PFSK-1 (cell line): ENCODE measurements at regions not wholly inside any gene's neighbourhood (a gene's known extent, or its start where the extent isn't known, plus 50 kb on each side); places are given as distances from the start of the nearest gene placed in this dataset.
A peak's percentile ranks its signal among the peaks of the same experiment; 100 is the strongest.

Experiments used
- FOXP2 ChIP-seq: optimal IDR thresholded peaks from 2 replicates; pipeline ENCODE3; 2011; ENCODE audit warnings: borderline replicate concordance, control low read depth, inconsistent platforms; ENCODE audit not compliant: insufficient read depth; ENCODE audit errors: extremely low read length, extremely low read depth
- POLR2AphosphoS5 ChIP-seq: IDR thresholded peaks from 2 replicates; pipeline ENCODE4 v1.6.1; 2012; ENCODE audit warnings: low read depth, mild to moderate bottlenecking, control low read depth, low read length, moderate library complexity
- SIN3A ChIP-seq: IDR thresholded peaks from 2 replicates; pipeline ENCODE4 v1.6.1; 2012; ENCODE audit warnings: mild to moderate bottlenecking, low read length, moderate library complexity, borderline replicate concordance; ENCODE audit not compliant: insufficient read depth
- TAF1 ChIP-seq: IDR thresholded peaks from 2 replicates; pipeline ENCODE4 v1.6.1; 2012; ENCODE audit warnings: low read length, control low read depth, borderline replicate concordance; ENCODE audit not compliant: insufficient read depth
- TF ChIP-seq, protein P1 (sequence below), 2 experiments: IDR thresholded peaks; 2 replicates each; pipeline versions ENCODE4 v1.6.1 to v1.8.0; 2011 to 2012; ENCODE audit warnings: low read depth in 2 of 2, low read length in 2 of 2, control low read depth in 1 of 2, inconsistent platforms in 1 of 2, mild to moderate bottlenecking in 1 of 2, moderate library complexity in 1 of 2; ENCODE audit not compliant: insufficient read depth in 1 of 2

DNA sequence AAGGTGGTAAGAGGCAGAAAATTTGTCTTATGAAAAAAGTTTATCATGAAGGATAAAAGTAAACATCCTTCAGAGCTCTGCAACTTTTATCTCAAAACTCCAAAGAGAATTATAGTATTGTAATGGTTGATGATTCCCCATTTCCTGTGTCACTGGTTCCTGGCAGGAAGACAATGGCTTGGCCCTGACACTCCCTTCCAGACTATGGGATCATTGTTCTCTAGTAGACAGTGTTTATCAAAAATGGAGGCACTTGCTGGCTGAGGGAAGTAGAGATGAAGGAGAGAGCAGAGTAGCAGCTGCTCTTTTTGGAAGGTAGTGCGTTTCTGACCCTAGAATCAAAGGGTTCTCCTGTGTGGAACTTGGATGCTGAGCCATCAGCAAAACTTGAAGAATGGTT lies 145.9 kb upstream of the ATP1B1 start:
- TF ChIP-seq SIN3A: 0 out of 2 replicates have a peak, but pooled peaks have one; percentile 31
- TF ChIP-seq, protein P1, sequence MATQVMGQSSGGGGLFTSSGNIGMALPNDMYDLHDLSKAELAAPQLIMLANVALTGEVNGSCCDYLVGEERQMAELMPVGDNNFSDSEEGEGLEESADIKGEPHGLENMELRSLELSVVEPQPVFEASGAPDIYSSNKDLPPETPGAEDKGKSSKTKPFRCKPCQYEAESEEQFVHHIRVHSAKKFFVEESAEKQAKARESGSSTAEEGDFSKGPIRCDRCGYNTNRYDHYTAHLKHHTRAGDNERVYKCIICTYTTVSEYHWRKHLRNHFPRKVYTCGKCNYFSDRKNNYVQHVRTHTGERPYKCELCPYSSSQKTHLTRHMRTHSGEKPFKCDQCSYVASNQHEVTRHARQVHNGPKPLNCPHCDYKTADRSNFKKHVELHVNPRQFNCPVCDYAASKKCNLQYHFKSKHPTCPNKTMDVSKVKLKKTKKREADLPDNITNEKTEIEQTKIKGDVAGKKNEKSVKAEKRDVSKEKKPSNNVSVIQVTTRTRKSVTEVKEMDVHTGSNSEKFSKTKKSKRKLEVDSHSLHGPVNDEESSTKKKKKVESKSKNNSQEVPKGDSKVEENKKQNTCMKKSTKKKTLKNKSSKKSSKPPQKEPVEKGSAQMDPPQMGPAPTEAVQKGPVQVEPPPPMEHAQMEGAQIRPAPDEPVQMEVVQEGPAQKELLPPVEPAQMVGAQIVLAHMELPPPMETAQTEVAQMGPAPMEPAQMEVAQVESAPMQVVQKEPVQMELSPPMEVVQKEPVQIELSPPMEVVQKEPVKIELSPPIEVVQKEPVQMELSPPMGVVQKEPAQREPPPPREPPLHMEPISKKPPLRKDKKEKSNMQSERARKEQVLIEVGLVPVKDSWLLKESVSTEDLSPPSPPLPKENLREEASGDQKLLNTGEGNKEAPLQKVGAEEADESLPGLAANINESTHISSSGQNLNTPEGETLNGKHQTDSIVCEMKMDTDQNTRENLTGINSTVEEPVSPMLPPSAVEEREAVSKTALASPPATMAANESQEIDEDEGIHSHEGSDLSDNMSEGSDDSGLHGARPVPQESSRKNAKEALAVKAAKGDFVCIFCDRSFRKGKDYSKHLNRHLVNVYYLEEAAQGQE (IDR thresholded peaks at IDR 0.05; ENCODE audit: insufficient read depth in 1 of 2, low read depth in 2 of 2, low read length in 2 of 2): no peak

DNA sequence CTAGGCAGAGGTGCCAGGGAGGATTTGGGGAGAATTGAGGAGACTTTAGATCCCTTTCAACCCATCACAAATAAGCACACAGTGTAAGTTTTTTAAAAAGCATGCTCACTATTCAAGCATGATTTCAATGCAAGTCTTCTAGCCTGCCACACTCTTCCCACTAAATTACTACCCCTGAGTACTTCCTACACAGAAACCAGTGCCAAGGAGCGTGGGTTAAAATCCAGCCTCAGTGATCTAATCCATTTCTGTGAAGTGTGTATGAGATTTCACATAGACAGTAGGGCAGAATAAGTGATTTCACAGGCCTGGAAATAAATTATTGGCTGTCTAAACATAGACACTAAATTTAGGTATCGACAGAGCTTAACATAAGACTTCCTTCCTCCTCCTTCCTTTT lies 142.9 kb upstream of the ATP1B1 start:
- no peak for TF ChIP-seq FOXP2
- no peak for TF ChIP-seq SIN3A
- no peak for TF ChIP-seq TAF1
- TF ChIP-seq, protein P1 (IDR thresholded peaks at IDR 0.05; ENCODE audit: insufficient read depth in 1 of 2, low read depth in 2 of 2, low read length in 2 of 2): no peak
- no peak for TF ChIP-seq POLR2AphosphoS5

DNA sequence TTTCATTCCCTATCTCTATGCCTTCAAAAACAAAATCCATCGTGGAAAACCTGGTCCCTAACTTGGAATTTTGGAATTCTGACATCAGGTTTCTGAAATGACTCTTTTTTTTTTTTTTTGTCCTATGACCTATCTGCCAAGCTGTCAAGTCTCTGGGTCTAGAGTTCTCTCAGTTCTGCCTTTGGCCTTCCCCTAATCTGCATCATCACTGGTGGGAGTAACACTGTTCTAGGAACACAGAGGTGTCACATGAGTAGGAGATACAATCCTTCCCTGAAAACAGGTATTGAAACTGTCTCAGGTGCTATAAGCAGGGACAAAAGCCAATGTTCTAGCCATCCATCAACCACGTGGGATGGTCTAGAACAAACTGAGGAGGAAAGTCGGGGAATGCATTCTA lies 142.0 kb upstream of the ATP1B1 start:
- TF ChIP-seq, protein P1 (IDR thresholded peaks at IDR 0.05; ENCODE audit: insufficient read depth in 1 of 2, low read depth in 2 of 2, low read length in 2 of 2): no peak
- TF ChIP-seq TAF1 (no peak), POLR2AphosphoS5 (no peak), FOXP2 (no peak), SIN3A (no peak)

DNA sequence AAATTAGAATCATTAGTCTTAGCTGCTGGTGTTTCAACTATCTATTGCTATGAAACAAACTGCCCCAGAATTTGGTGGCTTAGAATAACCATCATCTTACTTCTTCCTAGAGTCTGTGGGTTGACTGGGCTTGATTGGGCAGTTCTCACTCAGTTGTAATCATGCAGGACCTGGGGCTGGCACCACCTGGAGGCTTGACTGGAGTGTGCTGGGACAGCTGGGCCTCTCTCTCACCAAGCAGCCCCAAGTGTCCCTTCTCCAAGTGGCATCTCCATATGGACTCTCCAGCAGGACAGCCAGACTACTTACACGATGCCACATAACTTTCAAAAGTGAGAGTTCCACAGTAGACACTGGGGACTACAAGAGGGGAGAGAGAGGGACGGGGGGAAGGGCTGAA lies 140.3 kb upstream of the ATP1B1 start:
- TF ChIP-seq TAF1 (no peak), POLR2AphosphoS5 (no peak), SIN3A (no peak), FOXP2 (no peak)
- TF ChIP-seq, protein P1 (IDR thresholded peaks at IDR 0.05; ENCODE audit: insufficient read depth in 1 of 2, low read depth in 2 of 2, low read length in 2 of 2): no peak

DNA sequence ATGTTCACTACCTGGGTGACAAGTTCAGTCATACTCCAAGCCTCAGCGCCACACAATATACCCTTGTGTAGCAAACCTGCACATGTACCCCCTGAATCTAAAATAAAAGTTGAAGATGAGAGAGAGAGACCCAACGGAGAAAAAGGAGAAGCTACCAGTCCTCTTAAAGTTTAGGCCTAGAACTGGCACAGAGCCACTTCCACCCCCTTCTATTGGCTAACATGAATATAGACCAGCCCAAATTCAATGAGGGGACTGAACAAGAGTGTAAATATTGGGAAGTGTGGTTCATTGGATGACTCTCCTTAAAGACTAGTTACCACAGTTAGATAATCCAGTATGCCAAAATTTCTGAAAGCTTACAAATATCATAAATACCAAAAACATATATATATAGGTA lies 139.9 kb upstream of the ATP1B1 start:
- TF ChIP-seq SIN3A: no peak
- TF ChIP-seq FOXP2: no peak
- TF ChIP-seq, protein P1 (IDR thresholded peaks at IDR 0.05; ENCODE audit: insufficient read depth in 1 of 2, low read depth in 2 of 2, low read length in 2 of 2): no peak
- TF ChIP-seq TAF1: no peak
